ENCODE measurements at regions not wholly inside any gene's neighbourhood (a gene's known extent, or its start where the extent isn't known, plus 50 kb on each side); places are given as distances from the start of the nearest gene placed in this dataset.

DNA sequence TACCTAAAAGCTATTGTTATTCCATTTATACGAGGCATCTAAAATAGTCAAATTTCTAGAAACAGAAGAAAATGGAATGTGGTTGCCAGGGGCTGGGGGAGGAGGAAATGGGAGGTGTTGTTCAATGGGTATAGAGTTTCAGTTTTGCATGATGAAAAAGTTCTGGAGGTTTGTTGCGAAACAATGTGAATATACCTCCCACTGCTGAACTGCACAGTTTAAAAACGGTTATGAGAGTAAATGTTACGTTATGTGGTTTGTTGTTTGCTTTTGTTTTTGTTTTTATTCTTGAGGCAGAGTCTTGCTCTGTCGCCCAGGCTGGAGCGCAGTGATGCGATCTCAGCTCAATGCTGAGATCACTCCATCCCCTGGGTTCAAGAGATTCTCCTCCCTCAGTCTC lies 64.9 kb upstream of the NRBF2 start:
- TF ChIP-seq, protein P1, sequence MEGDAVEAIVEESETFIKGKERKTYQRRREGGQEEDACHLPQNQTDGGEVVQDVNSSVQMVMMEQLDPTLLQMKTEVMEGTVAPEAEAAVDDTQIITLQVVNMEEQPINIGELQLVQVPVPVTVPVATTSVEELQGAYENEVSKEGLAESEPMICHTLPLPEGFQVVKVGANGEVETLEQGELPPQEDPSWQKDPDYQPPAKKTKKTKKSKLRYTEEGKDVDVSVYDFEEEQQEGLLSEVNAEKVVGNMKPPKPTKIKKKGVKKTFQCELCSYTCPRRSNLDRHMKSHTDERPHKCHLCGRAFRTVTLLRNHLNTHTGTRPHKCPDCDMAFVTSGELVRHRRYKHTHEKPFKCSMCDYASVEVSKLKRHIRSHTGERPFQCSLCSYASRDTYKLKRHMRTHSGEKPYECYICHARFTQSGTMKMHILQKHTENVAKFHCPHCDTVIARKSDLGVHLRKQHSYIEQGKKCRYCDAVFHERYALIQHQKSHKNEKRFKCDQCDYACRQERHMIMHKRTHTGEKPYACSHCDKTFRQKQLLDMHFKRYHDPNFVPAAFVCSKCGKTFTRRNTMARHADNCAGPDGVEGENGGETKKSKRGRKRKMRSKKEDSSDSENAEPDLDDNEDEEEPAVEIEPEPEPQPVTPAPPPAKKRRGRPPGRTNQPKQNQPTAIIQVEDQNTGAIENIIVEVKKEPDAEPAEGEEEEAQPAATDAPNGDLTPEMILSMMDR (IDR thresholded peaks at IDR 0.05), result no peak
- no peak for TF ChIP-seq POLR2A (IDR thresholded peaks at IDR 0.05)

All from tibial nerve (tissue), 3 donors.